KG1 (cell line): ENCODE measurements at regions not wholly inside any gene's neighbourhood (a gene's known extent, or its start where the extent isn't known, plus 50 kb on each side); places are given as distances from the start of the nearest gene placed in this dataset.

Experiments
- DNase-seq: peaks from one replicate; lab custom pipeline; 2025; lab: John Stamatoyannopoulos, UW

DNA sequence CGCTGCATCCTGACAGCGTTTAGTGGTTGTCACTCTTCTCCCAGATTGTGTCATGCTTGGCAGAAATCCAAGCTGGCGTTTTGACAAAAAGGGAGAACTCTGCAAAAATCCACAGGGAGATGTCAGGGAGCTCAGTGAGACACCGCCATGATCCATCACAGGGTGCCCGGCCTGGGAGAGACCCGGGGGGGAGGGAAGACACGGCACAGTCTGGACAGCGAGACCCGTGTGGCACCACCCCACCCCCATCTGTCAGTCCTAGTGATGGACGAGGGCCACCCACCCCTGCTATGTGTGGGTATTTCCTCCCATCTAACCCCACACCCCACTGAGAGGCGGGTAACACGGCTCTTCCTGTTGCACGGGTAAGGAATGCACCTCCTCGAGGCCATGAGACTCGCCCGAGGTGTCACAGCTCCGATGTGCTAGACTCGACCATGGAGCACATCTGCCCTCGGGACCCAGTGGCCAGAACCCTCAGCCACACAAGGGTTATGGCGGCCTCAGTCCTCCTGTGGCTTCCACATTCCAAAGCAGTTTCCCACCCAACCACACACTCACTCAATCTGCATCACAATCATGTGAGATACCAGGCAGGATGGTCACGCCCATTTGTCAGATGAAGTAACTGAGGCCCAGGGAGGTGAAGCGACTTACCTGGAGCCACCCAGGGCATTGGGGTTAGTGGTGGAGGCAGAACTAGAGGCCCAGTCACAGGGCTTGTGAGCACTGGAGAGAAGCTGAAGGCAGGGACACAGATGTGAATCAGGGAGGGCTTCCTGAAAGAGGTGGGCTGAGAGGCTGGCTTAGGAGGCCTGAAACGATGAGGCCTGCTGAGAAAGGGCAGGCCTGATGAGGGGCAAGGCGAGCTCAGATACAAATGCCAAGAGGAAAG is 688.5 kb downstream of the MATN1 start:
- no peak for DNase-seq

GRCh38 chr1:30034105-30034626 is 689.2 kb downstream of the MATN1 start:
- DNase-seq, result no peak

- no peak for DNase-seq
Measured at GRCh38 chr1:30033256-30034104, 689.9 kb downstream of the MATN1 start.

DNA sequence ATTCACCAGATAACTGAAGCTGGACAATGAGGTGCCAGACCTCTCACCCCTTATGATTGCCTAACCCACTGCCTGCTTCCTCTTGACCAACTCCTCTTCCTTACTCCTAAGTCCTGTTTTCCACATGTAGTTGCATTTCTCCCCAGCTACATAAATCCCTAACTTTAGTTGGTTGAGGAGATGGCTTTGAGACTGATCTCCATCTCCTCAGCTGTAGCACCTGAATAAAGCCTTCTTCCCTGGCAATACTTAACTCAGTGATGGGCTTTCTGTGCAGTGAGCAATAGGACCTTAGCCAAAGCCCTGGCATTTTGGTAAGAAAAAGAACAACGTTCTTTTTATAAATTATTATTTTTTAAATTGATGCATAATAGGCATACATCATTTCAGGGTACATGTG is 691.1 kb downstream of the MATN1 start:
- DNase-seq, result no peak

DNA sequence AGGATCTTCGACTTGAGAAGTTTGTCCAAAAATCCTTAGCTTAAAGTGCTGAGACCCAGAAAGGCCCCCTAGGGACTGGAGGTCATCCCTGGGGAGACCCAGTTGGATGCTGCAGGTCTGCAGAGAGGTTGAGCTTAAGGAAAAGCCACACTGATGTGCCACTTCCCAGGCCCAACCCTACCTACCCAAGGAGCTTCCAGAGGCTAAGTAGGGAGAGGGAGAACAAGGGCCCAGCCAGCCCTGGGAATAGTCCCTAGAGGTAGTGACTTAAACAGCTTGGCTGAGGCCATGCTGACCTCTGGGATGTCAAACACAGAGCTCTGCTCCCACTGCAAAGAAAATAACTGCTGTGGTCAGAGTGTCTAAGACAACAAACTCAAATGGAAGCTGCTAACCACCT is 693.7 kb downstream of the MATN1 start:
- no peak for DNase-seq

DNA sequence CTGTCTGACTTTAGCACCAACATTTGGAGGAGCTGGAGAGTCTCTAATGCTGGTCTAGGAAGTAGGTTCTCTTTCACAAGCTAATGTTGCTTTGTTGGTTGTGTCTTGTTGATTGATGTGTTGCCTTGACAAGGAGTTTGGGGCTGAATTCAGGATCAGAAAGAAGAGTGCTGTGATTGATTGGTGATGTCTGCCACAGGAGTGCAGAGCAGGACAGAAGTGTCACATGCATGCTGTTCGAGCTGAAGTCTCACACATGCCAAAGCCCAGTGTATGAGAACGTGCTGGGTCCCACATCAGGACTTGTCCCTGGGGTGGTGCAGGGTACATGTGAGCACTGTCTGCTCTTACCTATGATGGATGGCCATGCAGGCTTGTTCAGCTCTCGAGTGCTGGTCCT is 694.4 kb downstream of the MATN1 start:
- no peak for DNase-seq

GRCh38 chr1:30028283-30028682 is 695.1 kb downstream of the MATN1 start:
- no peak for DNase-seq

DNA sequence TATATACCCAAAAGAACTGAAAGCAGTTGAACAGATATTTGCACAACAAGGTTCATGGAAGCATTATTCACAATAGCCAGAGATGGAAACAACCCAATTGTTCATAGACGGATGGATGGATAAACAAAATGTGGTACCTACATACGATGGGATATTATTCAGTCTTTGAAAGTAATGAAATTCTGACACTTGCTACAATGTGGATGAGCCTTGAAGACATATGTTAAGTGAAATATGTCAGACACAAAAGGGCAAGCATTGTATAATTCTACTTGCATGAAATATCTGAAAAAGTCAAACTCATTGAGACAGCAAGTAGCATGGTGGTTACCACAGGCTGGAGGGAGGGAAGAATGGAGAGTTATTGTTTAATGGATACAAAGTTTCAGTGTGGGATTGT is 696.1 kb downstream of the MATN1 start:
- no peak for DNase-seq

- no peak for DNase-seq
Measured at GRCh38 chr1:30024411-30025195, 698.8 kb downstream of the MATN1 start.

DNA sequence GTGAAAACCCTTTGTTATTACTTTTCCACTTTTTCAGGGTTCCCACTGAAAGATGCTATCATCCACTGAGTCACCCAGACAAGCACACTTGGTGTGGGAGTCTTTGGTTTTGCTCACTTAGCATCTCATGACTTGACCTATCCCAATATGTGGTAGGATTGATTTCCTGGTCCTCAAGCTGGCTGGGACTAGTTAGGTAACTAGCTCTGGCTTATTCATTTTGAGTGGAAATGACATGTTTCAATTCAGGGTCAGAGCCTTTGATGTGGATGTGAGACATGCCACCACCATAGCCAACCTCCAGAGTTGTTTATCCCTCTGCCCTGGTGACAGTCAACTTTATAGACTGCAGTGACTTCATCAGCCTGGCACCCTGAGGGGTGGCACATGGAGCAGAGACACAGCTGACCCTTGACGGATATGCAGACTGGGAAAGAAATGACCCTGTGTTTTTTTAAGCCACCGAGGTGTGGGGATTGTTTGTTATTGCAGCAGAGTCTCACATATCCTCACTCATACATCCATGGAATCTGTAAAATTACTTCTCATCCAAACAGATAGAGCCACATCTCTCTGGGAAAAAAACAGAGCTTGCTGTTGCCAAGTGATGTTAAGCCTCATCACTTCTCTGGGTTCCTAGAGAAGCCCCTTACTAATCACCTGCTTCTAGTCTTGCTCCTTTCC is 699.9 kb downstream of the MATN1 start:
- DNase-seq, result no peak

DNA sequence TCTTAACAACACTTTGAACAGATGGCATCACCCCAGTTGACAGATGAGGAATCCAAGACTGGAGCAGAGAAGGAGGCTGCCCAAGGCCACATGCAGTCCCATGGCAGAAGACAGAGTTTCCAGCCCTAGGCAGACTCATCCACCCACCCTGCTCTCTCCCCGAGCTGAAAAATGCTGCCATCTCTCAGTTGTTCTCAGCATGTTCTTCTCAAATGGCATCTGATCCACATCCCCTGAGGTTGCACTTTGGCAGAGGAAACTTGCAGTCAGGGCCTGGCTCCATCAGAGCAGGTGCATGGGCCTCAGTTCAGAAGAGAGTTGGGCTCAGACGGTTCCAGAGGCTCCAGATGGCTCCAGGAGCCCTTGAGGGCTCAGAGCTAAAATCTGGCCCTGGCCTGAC is 709.4 kb downstream of the MATN1 start:
- DNase-seq, result no peak

DNA sequence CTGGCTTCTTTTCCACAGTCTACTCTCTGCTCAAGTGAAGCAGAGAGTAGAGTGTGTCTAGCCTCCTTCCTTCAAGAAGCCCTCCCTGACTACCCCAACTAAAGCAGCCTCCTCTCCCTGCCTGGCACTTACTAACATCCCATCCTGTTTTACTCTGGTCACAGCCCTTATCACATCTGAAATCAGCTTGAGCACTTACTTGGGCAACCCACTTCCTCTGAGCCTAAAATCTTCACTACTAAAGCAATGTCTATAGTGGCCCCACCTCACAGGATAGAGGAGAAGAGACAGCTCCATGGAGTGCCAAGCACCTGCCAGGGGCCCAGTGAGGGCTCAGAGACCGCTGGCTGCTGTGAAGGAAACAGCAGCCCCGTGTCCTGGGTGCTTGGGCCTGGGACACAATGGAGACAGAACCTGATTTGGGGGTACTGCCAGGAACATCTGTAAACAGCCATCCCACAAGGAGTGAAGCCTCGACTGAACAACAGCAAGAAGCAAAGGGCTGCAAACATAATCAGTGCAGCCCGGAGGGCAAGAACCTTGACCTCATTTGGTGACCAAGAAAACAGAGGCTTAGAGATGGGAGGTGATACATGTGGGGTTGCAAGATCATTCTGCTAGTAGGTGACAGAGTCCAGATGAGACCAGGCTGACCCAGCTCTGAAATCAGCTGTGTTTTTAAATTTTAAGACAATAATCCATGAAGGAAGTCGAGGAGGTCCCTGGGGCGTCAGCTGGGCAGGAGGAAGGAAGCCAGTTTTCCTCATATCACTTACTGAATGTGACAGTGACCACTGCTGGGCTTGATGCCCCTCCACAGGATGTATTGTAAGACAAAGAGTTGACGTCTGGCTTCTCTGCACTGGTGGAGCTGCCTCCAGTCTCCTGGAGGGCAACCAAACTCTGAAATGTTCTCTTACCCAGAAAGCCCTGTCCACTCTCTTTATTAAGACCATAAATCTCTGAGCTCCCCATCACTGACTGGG is 710.6 kb downstream of the MATN1 start:
- no peak for DNase-seq

GRCh38 chr1:30011970-30012369 is 711.4 kb downstream of the MATN1 start:
- no peak for DNase-seq

DNA sequence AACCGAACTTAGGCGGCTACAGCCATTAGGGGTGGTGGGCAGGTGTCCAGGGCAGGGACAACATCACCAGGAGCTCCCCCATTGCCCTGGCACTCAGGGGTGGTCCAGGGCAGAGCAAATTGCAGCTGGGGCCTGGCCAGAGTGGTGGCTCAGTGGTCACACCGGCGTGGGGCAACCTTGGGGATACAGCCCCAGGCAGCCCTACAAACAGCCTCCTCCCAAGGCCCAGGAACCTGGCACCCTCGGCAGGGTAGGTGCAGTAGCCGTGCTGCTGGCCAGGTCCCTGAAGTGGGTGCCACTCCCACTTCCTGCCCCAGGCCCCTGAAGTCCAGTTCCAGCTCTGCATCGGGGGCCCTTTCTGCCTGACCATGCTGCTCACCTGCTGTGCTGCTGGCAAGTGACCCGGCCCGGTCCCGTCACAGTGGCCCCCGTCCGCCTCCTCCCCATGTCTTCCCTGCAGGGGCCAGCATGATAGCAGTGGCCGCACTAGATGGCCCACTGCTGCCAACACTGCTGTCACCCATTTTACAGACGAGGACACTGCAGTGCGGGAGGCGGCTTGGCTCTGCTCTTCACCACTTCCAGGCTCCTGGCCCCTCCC is 712.8 kb downstream of the MATN1 start:
- no peak for DNase-seq

DNA sequence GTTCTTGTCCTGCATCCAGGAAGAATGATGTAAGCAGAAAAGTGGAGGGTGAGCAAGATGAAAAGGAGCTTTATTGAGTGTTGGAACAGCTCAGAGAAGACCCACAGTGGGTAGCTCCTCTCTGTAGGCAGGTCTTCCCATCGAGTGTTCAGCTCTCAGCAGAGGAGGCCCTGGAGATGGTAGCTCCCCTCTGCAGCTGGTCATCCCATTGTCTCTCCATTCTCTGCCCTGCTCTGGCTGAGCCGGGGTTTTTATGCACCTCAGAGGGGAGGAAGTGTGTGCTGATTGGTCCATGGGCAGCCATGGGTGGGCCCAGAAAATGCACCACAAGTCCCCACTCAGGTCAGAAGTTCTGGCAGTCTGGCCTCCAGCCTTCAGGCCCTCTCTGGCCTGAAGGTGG is 713.7 kb downstream of the MATN1 start:
- no peak for DNase-seq

DNA sequence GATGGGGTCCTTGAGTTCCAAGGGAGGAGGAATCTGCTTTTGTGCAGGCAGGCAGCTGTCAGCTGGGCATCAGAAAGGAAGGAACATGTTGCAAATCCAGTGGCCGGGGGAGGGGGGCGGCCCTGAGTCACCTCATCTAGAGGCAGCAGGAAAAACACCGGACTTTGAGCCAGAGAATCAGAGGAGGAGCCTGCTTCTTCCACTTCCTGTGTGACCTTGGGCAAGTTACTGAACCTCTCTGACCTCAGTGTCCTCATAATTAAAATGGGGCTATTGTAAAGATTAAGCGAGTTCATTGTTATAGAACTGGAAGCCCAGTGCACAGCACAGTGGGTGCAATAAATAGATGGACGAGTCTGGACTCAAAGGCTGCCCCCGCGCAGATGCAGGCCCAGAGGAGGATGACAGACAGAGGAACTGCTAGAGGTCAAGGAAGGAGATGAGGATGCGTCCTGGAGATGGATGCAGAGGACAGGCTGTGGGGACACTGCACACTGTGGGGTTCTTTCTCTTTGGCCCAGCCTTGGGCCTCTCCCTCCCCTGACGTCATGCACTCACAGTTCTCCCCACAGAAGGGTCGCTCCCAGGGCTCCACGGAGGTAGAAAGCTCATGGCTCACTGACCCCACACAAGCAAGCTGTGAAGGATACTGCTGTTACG is 714.3 kb downstream of the MATN1 start:
- no peak for DNase-seq

DNA sequence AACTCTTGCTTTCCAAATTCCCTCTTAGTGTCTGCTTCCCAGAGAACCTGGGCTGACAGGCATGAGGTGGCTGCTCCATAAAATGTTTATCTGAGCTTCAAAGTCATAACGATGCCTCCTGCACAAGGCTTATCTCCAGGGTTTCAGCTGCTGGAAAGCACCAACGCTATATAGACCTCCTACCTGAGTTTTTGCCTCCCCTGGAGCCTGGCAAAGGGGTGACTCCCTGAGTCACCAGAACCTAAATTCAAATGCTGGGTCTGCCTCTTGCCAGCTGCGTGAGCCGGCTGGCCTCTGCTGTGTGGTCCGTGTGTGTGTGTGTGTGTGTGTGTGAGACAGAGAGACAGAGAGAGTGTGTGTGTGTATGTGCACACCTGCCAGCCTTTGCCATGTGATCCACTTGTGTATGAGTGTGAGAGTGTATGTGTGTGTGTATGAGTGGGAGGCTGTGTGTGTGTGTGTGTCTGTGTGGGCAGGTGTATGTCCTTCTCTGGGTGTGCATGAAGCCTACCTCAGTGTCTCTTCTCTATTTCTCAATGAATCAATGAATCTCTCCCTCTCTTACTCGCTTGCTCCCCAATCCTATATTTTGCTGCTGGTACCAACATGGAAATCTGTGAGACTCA is 714.9 kb downstream of the MATN1 start:
- no peak for DNase-seq

DNA sequence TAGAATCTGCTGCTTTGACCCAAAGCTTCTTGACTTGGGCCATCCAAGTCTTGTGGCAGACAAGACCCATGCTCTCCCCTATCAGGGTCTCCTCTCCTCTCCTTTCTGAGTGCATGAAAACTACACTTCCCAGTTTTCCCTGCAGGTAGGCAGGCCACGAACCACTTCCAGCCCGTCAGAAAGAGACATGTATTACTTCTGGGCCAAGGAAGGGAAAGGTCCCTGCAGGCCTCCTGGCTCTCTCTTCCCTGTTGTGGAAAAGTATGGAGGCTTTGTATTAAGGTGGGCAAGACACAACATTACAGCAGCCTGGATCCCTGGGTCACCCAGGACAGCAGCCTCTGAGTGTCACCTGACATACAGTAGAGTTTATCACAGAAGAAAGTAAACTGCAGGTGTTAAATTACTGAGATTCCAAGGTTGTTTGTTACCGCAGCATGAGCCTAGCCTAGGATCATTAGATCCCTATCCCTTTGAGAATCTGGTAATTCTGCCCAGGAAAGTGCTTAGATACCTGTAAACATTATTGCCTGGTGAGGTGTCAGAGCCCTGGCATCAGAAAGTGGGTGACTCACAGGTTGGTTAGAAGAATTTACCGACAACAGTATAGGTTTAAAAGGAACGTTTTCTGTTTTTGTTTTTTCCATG is 717.3 kb downstream of the MATN1 start:
- no peak for DNase-seq

- DNase-seq, result no peak
Measured at GRCh38 chr1:30001732-30002039, 721.7 kb downstream of the MATN1 start.
